Stimulated activated naive CD8-positive, alpha-beta T cell treated with anti-CD3 and anti-CD28 coated beads, Interleukin-15, Interleukin-2, amounts not matched to agents 100 ng/mL and 50 ng/mL, for 24 hours (primary cell): ENCODE measurements at regions not wholly inside any gene's neighbourhood (a gene's known extent, or its start where the extent isn't known, plus 50 kb on each side); places are given as distances from the start of the nearest gene placed in this dataset.
"Not testable (repeated sequence)": the region's sequence is repeated elsewhere in the genome, so short reads cannot be mapped to it uniquely, and the experiment has no call there.

ENCODE experiments used
- H3K27ac Mint-ChIP-seq: one replicate; pipeline ENCODE4 v1.8.0; 2021; ENCODE audit warnings: mild to moderate bottlenecking, mixed read lengths
- H3K27me3 Mint-ChIP-seq: one replicate; pipeline ENCODE4 v1.8.0; 2021; ENCODE audit warnings: mixed read lengths
- H3K36me3 Mint-ChIP-seq: one replicate; pipeline ENCODE4 v1.8.0; 2021; ENCODE audit warnings: low read depth, mixed read lengths
- H3K4me1 Mint-ChIP-seq: one replicate; pipeline ENCODE4 v1.8.0; 2021; ENCODE audit warnings: low read depth, mixed read lengths
- H3K4me3 Mint-ChIP-seq: one replicate; pipeline ENCODE4 v1.8.0; 2021; ENCODE audit warnings: mild to moderate bottlenecking, mixed read lengths
- H3K9me3 Mint-ChIP-seq: one replicate; pipeline ENCODE4 v1.8.0; 2021; ENCODE audit warnings: mixed read lengths

DNA sequence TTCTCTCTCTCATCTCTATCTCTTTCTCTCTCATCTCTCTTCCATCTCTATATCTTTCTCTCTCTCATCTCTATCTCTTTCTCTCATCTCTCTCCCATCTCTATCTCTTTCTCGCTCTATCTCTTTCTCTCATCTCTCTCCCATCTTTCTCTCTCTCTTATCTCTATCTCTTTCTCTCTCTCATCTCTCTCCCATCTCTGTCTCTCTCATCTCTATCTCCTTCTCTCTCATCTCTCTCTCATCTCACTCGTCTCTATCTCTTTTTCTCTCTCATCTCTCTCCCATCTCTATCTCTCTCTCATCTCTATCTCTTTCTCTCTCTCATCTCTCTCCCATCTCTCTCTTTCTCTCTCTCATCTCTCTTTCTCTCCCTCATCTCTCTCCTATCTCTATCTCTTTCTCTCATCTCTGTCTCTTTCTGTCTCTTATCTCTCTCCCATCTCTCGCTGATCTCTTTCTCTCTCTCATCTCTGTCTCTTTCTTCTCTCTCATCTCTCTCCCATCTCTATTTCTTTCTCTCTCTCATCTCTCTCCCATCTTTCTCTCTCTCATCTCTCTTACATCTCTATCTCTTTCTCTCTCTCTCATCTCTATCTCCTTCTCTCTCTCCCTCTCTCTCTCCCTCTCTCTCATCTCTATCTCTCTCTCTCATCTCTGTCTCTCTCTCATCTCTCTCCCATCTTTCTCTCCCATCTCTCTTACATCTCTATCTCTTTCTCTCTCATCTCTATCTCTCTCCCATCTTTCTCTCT lies 388.7 kb downstream of the NPHP4 start:
- Mint-ChIP-seq H3K4me1 (no peaks in the 10 kb centered on the region), H3K36me3 (no peaks in the 10 kb centered on the region), H3K9me3 (no peaks in the 10 kb centered on the region), H3K4me3 (no peak overlapping the region), H3K27me3 (peaks cover 15% of the 10 kb centered on the region), H3K27ac (no peak overlapping the region)

- H3K27me3 Mint-ChIP-seq = peaks cover 15% of the 10 kb centered on the region
- not testable (repeated sequence) for H3K9me3 Mint-ChIP-seq, H3K27ac Mint-ChIP-seq, H3K4me1 Mint-ChIP-seq, H3K36me3 Mint-ChIP-seq, H3K4me3 Mint-ChIP-seq
Observed at GRCh38 chr1:5602718-5603117, 389.5 kb downstream of the NPHP4 start.

DNA sequence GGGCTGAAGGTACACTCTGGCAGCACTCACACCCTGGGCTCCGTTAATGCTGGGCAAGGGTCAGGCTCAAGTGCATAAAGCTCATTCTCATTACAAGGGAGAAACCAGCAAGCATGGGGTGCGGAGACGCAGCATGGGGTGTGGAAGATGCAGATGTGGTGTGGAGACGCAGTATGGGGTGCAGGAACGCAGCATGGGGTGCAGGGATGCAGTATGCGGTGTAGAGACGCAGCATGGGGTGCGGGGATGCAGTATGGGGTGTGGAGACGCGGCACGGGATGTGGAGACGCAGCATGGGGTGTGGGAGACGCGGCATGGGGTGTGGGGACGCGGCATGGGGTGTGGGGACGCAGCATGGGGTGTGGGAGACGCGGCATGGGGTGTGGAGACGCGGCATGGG lies 390.7 kb downstream of the NPHP4 start:
- H3K9me3 Mint-ChIP-seq = no peaks in the 10 kb centered on the region
- H3K36me3 Mint-ChIP-seq = no peaks in the 10 kb centered on the region
- H3K27me3 Mint-ChIP-seq = peaks cover 15% of the 10 kb centered on the region
- no peaks in the 10 kb centered on the region for H3K4me1 Mint-ChIP-seq
- H3K4me3 Mint-ChIP-seq = no peak overlapping the region
- no peak overlapping the region for H3K27ac Mint-ChIP-seq

GRCh38 chr1:5599541-5599940 lies 392.7 kb downstream of the NPHP4 start:
- no peaks in the 10 kb centered on the region for H3K36me3 Mint-ChIP-seq
- H3K4me1 Mint-ChIP-seq = no peaks in the 10 kb centered on the region
- H3K27ac Mint-ChIP-seq = no peak overlapping the region
- H3K4me3 Mint-ChIP-seq = no peak overlapping the region
- H3K9me3 Mint-ChIP-seq = no peaks in the 10 kb centered on the region
- H3K27me3 Mint-ChIP-seq = peaks cover 12% of the 10 kb centered on the region

GRCh38 chr1:5598824-5599395 lies 393.3 kb downstream of the NPHP4 start:
- no peak overlapping the region for H3K4me3 Mint-ChIP-seq
- no peaks in the 10 kb centered on the region for H3K4me1 Mint-ChIP-seq
- H3K27me3 Mint-ChIP-seq = peaks cover 6% of the 10 kb centered on the region
- no peaks in the 10 kb centered on the region for H3K9me3 Mint-ChIP-seq
- no peak overlapping the region for H3K27ac Mint-ChIP-seq
- no peaks in the 10 kb centered on the region for H3K36me3 Mint-ChIP-seq

GRCh38 chr1:5597991-5598823 lies 394.0 kb downstream of the NPHP4 start:
- Mint-ChIP-seq H3K9me3 (no peaks in the 10 kb centered on the region), H3K4me3 (no peak overlapping the region), H3K27ac (no peak overlapping the region), H3K27me3 (no peaks in the 10 kb centered on the region), H3K36me3 (no peaks in the 10 kb centered on the region), H3K4me1 (no peaks in the 10 kb centered on the region)

DNA sequence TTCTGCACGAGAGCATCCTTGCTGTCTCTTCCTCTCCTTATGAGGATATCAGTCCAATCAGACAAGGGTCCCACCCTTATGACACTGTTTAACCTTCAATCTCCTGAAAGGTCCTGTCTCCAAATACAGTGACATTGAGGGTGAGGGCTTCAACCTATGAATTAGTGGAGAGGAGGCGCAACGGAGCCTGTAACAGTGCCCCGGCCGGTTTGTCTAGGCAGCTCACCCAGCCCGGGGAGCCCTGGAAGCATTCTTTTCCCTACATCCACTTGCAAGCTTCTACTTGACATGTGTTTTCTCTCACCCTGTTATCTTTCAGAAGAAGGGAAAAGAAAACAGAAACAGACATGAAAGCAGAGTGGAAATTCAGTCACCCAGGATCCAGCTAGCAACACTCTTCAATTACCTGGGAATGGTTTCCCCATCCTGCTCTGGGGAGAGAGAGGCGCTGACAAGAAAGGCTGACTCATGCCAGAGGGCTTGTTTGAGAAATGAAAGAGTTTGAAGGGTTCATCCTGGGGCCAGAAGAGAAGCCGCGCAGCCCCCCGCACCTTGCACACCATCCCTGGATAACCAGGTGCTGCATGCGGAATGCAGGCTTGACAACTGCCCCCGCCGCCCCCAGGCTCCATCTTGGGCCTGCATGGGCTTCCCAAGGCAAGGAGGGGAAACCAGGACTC lies 394.9 kb downstream of the NPHP4 start:
- no peaks in the 10 kb centered on the region for H3K9me3 Mint-ChIP-seq
- H3K27ac Mint-ChIP-seq = no peak overlapping the region
- no peaks in the 10 kb centered on the region for H3K27me3 Mint-ChIP-seq
- H3K36me3 Mint-ChIP-seq = no peaks in the 10 kb centered on the region
- H3K4me3 Mint-ChIP-seq = no peak overlapping the region
- no peaks in the 10 kb centered on the region for H3K4me1 Mint-ChIP-seq

DNA sequence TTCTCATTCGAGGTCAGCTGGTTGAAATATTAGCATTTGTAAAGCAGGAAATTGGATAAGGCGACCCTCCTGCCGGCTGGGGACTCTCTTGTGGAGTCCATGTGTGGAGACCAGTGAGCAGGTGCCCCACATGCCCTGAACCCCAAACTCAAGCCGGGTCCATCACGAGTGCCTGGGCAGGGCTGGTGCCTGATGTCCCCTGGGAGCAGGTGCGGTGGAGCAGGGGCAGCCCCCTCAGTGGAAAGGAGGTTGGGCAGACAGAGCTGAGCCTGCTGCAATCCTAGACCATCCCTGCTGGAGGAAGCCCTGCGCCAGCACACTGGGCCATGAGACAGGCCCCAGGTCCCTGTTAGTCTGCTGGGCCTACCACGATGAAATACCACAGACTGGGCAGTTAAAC lies 395.6 kb downstream of the NPHP4 start:
- Mint-ChIP-seq H3K36me3 (no peaks in the 10 kb centered on the region), H3K4me1 (no peaks in the 10 kb centered on the region), H3K4me3 (no peak overlapping the region), H3K27ac (no peak overlapping the region), H3K9me3 (peaks cover 4% of the 10 kb centered on the region), H3K27me3 (no peaks in the 10 kb centered on the region)

- Mint-ChIP-seq H3K9me3 (peaks cover 10% of the 10 kb centered on the region), H3K36me3 (no peaks in the 10 kb centered on the region), H3K27me3 (no peaks in the 10 kb centered on the region), H3K4me1 (no peaks in the 10 kb centered on the region), H3K27ac (no peak overlapping the region), H3K4me3 (no peak overlapping the region)
Observed at GRCh38 chr1:5595531-5596170, 396.6 kb downstream of the NPHP4 start.

- peaks cover 18% of the 10 kb centered on the region for H3K9me3 Mint-ChIP-seq
- H3K4me3 Mint-ChIP-seq = no peak overlapping the region
- H3K27me3 Mint-ChIP-seq = no peaks in the 10 kb centered on the region
- H3K27ac Mint-ChIP-seq = no peak overlapping the region
- no peaks in the 10 kb centered on the region for H3K36me3 Mint-ChIP-seq
- H3K4me1 Mint-ChIP-seq = no peaks in the 10 kb centered on the region
Observed at GRCh38 chr1:5594056-5594956, 397.9 kb downstream of the NPHP4 start.

GRCh38 chr1:5590717-5591116 lies 401.5 kb downstream of the NPHP4 start:
- no peaks in the 10 kb centered on the region for H3K36me3 Mint-ChIP-seq
- H3K4me1 Mint-ChIP-seq = no peaks in the 10 kb centered on the region
- H3K9me3 Mint-ChIP-seq = peaks cover 18% of the 10 kb centered on the region
- no peak overlapping the region for H3K4me3 Mint-ChIP-seq
- H3K27ac Mint-ChIP-seq = no peak overlapping the region
- H3K27me3 Mint-ChIP-seq = peaks cover 10% of the 10 kb centered on the region

DNA sequence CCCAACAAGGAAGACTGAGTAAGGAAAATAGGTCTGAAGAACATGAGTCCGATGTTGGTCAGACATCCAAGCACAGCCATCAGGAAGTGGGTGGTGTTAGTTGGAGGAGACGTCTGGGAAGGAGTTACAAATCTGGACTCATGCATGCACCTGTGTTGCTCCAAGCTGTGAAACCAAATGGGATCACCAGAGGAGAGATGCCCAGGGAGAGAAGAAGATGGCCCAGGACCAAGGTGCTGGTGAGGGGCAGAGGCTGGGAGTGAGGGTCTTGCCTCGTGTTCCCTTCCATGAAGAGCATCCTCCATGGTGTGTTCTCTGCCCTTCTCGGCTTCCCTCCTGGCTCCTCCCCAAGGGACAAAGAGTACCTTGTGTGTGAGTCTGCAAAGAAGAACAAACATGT lies 405.6 kb downstream of the NPHP4 start:
- no peaks in the 10 kb centered on the region for H3K4me1 Mint-ChIP-seq
- H3K36me3 Mint-ChIP-seq = no peaks in the 10 kb centered on the region
- no peak overlapping the region for H3K27ac Mint-ChIP-seq
- H3K27me3 Mint-ChIP-seq = peaks cover 20% of the 10 kb centered on the region
- no peak overlapping the region for H3K4me3 Mint-ChIP-seq
- peaks cover 15% of the 10 kb centered on the region for H3K9me3 Mint-ChIP-seq

GRCh38 chr1:5585256-5585655 lies 407.0 kb downstream of the NPHP4 start:
- Mint-ChIP-seq H3K4me1 (no peaks in the 10 kb centered on the region), H3K27me3 (peaks cover 29% of the 10 kb centered on the region), H3K4me3 (no peak overlapping the region), H3K27ac (no peak overlapping the region), H3K9me3 (peaks cover 8% of the 10 kb centered on the region), H3K36me3 (no peaks in the 10 kb centered on the region)

DNA sequence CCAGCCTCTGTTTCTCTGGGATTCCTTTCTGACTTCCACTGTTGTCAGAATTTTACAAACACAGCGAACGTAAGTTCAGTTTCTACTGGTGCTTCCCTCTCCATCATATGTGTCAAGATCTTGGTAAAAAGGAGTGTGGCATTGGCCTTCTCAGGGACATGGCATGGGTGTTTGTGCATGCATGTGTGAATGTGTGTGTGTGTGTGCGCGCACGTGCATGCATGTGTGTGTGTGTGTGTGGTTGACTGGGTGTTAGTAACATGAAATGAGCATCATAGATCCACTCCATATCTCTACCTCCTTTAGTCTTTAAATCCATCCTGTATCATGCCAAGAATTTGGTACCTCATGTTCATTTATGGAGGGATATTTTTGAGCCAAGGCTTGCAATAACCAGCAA lies 411.3 kb downstream of the NPHP4 start:
- Mint-ChIP-seq H3K4me3 (no peak overlapping the region), H3K27ac (no peak overlapping the region), H3K4me1 (no peaks in the 10 kb centered on the region), H3K36me3 (no peaks in the 10 kb centered on the region), H3K9me3 (no peaks in the 10 kb centered on the region), H3K27me3 (peaks cover 21% of the 10 kb centered on the region)
